A549 (cell line): ENCODE measurements at regions not wholly inside any gene's neighbourhood (a gene's known extent, or its start where the extent isn't known, plus 50 kb on each side); places are given as distances from the start of the nearest gene placed in this dataset.

Experiments
- ATAC-seq, 2 experiments: fragments of 200-7000 bp in 1 of 2; fragments of >200 bp in 1 of 2; cut with Nextera tagmentation in 1 of 2; cut with Tn5 transposase in 1 of 2; 3 replicates each; pipeline versions ENCODE4 v1.8.0 to v1.9.1; 2018 to 2020; ENCODE audit warnings: mild to moderate bottlenecking in 1 of 2, moderate library complexity in 1 of 2
- CTCF ChIA-PET: fragments of 300-600 bp; sonication (Branson Sonifier 250); formaldehyde crosslinking; extraction: SDS; loops from one replicate; lab custom pipeline; 2021; ENCODE audit warnings: antibody characterized with exemption, inconsistent platforms; lab: Yijun Ruan, JAX
- POLR2A ChIA-PET: fragments of 350-600 bp; formaldehyde crosslinking; extraction: SDS; loops from one replicate; lab custom pipeline; 2021; ENCODE audit warnings: antibody characterized with exemption, inconsistent platforms; lab: Yijun Ruan, JAX
- DNase-seq, 2 experiments: peaks; one replicate each; pipeline versions ENCODE4 v3.0.0 to v3.0.0-alpha.2; 2011 to 2016; ENCODE audit warnings: low read depth in 1 of 2, low spot score in 1 of 2
- FAIRE-seq: peaks from 2 replicates; lab custom pipeline; 2011; peaks lifted over from hg19 to GRCh38; lab: Jason Lieb, UNC
- H3K27ac ChIP-seq, 2 experiments: fragments of >200 bp; sonication (Bioruptor Twin); formaldehyde crosslinking; 3 replicates each; pipeline ENCODE4 v1.5.1; 2016 to 2017
- H3K4me1 ChIP-seq: fragments of >200 bp; sonication (Bioruptor Twin); formaldehyde crosslinking; 3 replicates; pipeline ENCODE4 v1.6.1; 2016
- H3K4me2 ChIP-seq: fragments of >200 bp; sonication (Bioruptor Twin); formaldehyde crosslinking; 3 replicates; pipeline ENCODE4 v1.6.1; 2016
- H3K4me3 ChIP-seq: fragments of >200 bp; sonication (Bioruptor Twin); formaldehyde crosslinking; 3 replicates; pipeline ENCODE4 v1.5.1; 2016
- H3K9me3 ChIP-seq: fragments of >200 bp; sonication (Bioruptor Twin); formaldehyde crosslinking; 3 replicates; pipeline ENCODE4 v1.6.1; 2016
- BHLHE40 ChIP-seq: IDR thresholded peaks from 2 replicates; pipeline ENCODE4 v1.6.1; 2012; ENCODE audit warnings: low read depth, low read length, inconsistent platforms
- CBX8 ChIP-seq: fragments of 200-600 bp; sonication (generic); IDR thresholded peaks from 2 replicates; pipeline ENCODE4 v1.6.1; 2016
- CEBPB ChIP-seq, 2 experiments: fragments of >200 bp in 1 of 2; sonication (Bioruptor Twin) in 1 of 2; formaldehyde crosslinking in 1 of 2; IDR thresholded peaks; 2 replicates each; pipeline ENCODE4 v1.6.1; 2012 to 2016
- CHD2 ChIP-seq: fragments of 150-350 bp; IDR thresholded peaks from 2 replicates; pipeline ENCODE4 v1.6.1; 2014; ENCODE audit warnings: low read length; ENCODE audit not compliant: partially characterized antibody
- CHD4 ChIP-seq: fragments of 200-600 bp; sonication (generic); IDR thresholded peaks from 2 replicates; pipeline ENCODE4 v1.6.1; 2016; ENCODE audit warnings: antibody characterized with exemption, mild to moderate bottlenecking, borderline replicate concordance
- E2F6 ChIP-seq: IDR thresholded peaks from 2 replicates; pipeline ENCODE4 v1.6.1; 2012; ENCODE audit warnings: low read depth, borderline replicate concordance
- FOSB ChIP-seq: fragments of 250-450 bp; sonication (Bioruptor Pico); IDR thresholded peaks from 2 replicates; pipeline ENCODE4 v1.5.0; 2020; ENCODE audit warnings: mild to moderate bottlenecking, moderate library complexity
- FOSL2 ChIP-seq, 2 experiments: fragments of 450-650 bp in 1 of 2; fragments of >200 bp in 1 of 2; sonication (Bioruptor Twin) in 1 of 2; formaldehyde crosslinking; IDR thresholded peaks; 2 replicates each; pipeline versions ENCODE4 v1.5.0 to v1.6.1; 2016 to 2020; ENCODE audit warnings: mild to moderate bottlenecking in 1 of 2, moderate library complexity in 1 of 2
- FOXS1 ChIP-seq: fragments of 250-450 bp; sonication (Bioruptor Pico); IDR thresholded peaks from 2 replicates; pipeline ENCODE4 v1.5.0; 2020; ENCODE audit warnings: mild to moderate bottlenecking, moderate library complexity
- GATA3 ChIP-seq: IDR thresholded peaks from 2 replicates; pipeline ENCODE4 v1.6.1; 2012; ENCODE audit warnings: borderline replicate concordance
- HEYL ChIP-seq: fragments of 250-450 bp; sonication (Bioruptor Pico); IDR thresholded peaks from 2 replicates; pipeline ENCODE4 v1.8.0; 2021; ENCODE audit warnings: mild to moderate bottlenecking, moderate library complexity
- HOXA7 ChIP-seq: fragments of 250-450 bp; sonication (Bioruptor Pico); IDR thresholded peaks from 2 replicates; pipeline ENCODE4 v1.5.0; 2020; ENCODE audit warnings: mild to moderate bottlenecking, moderate library complexity
- JUN ChIP-seq, 2 experiments: fragments of >200 bp; sonication (Bioruptor Twin); formaldehyde crosslinking; IDR thresholded peaks; 2 replicates in 1 of 2; 3 replicates in 1 of 2; pipeline ENCODE4 v1.6.1; 2016 to 2017
- JUNB ChIP-seq: fragments of >200 bp; sonication (Bioruptor Twin); formaldehyde crosslinking; IDR thresholded peaks from 2 replicates; pipeline ENCODE4 v1.6.1; 2016
- RAD21 ChIP-seq, 2 experiments: fragments of >200 bp in 1 of 2; sonication (Bioruptor Twin) in 1 of 2; formaldehyde crosslinking in 1 of 2; IDR thresholded peaks in 1 of 2; conservative IDR thresholded peaks in 1 of 2; 2 replicates in 1 of 2; 3 replicates in 1 of 2; pipeline ENCODE4 v1.6.1; 2012 to 2018; ENCODE audit warnings: inconsistent platforms in 1 of 2
- REST ChIP-seq: fragments of 200-600 bp; sonication (generic); IDR thresholded peaks from 2 replicates; pipeline ENCODE4 v1.6.1; 2016; ENCODE audit warnings: antibody characterized with exemption, mild to moderate bottlenecking, moderate library complexity
- SMC3 ChIP-seq: fragments of >200 bp; sonication (Bioruptor Twin); formaldehyde crosslinking; IDR thresholded peaks from 3 replicates; pipeline ENCODE4 v1.6.1; 2018; ENCODE audit warnings: inconsistent platforms
- ZFP36 ChIP-seq: fragments of 450-650 bp; IDR thresholded peaks from 2 replicates; pipeline ENCODE4 v1.6.1; 2014; ENCODE audit warnings: borderline replicate concordance; ENCODE audit not compliant: partially characterized antibody
- ZSCAN20 ChIP-seq: fragments of 250-450 bp; sonication (Bioruptor Pico); IDR thresholded peaks from 2 replicates; pipeline ENCODE4 v1.8.0; 2022; ENCODE audit warnings: mild to moderate bottlenecking, moderate library complexity
- TF ChIP-seq, protein P1 (sequence below): fragments of >200 bp; sonication (Bioruptor Twin); formaldehyde crosslinking; IDR thresholded peaks from 2 replicates; pipeline ENCODE4 v1.6.1; 2016
- TF ChIP-seq, protein P2 (sequence below): fragments of >200 bp; sonication (Bioruptor Twin); formaldehyde crosslinking; IDR thresholded peaks from 3 replicates; pipeline ENCODE4 v1.6.1; 2016
- TF ChIP-seq, protein P3 (sequence below): fragments of 250-450 bp; sonication (Bioruptor Pico); IDR thresholded peaks from 2 replicates; pipeline ENCODE4 v1.5.0; 2021; ENCODE audit warnings: mild to moderate bottlenecking, moderate library complexity, borderline replicate concordance
- TF ChIP-seq, protein P4 (sequence below): fragments of >200 bp; sonication (Bioruptor Twin); formaldehyde crosslinking; IDR thresholded peaks from 3 replicates; pipeline ENCODE4 v1.5.1; 2016
- TF ChIP-seq, protein P5 (sequence below): IDR thresholded peaks from 2 replicates; pipeline ENCODE4 v1.6.1; 2012
- TF ChIP-seq, protein P6 (sequence below): IDR thresholded peaks from 2 replicates; pipeline ENCODE4 v1.6.1; 2012
- TF ChIP-seq, protein P7 (sequence below): fragments of 250-450 bp; sonication (Bioruptor Pico); IDR thresholded peaks from 2 replicates; pipeline ENCODE4 v1.5.0; 2020; ENCODE audit warnings: low read depth, mild to moderate bottlenecking, moderate library complexity
- TF ChIP-seq, protein P8 (sequence below): fragments of 150-350 bp; IDR thresholded peaks from 2 replicates; pipeline ENCODE4 v1.6.1; 2014; ENCODE audit warnings: low read depth, mild to moderate bottlenecking, low read length

- ATAC-seq (peak in 1 of 2 experiments; percentile 14; a peak in 1 of 6 replicates), DNase-seq (peak; percentile 70 to 94), FAIRE-seq (peak; percentile 56)
- Histone ChIP-seq H3K4me3 (no peak overlapping the region), H3K4me1 (peaks cover 82% of the 10 kb centered on the region), H3K9me3 (0 out of 3 replicates have a peak, but pooled peaks cover 2% of the 10 kb centered on the region), H3K4me2 (peak overlapping the region; percentile 66), H3K27ac (peak overlapping the region; percentile 93 to 98)
- ChIA-PET CTCF (no interaction called here), POLR2A (no interaction called here)
- TF ChIP-seq SMC3 (no peak; the same call in 1 of the 3 replicates), FOSB (no peak), JUNB (peak; percentile 85), HOXA7 (CRISPR knock-in tag) (no peak), FOXS1 (CRISPR knock-in tag) (no peak), CBX8 (no peak), JUN (IDR thresholded peaks at IDR 0.05) (peak; percentile 37 to 68; a peak in 3 of 5 replicates), ZFP36 (no peak), CHD4 (no peak), FOSL2 (IDR thresholded peaks at IDR 0.05) (0 out of 2 replicates have a peak, but pooled peaks have one; percentile 54), FOSL2 (CRISPR knock-in tag; IDR thresholded peaks at IDR 0.05) (peak; percentile 91), BHLHE40 (no peak), CEBPB (IDR thresholded peaks at IDR 0.05) (peak in 1 of 2 experiments; percentile 70; a peak in 1 of 4 replicates), ZSCAN20 (no peak), REST (no peak), HEYL (CRISPR knock-in tag) (no peak), GATA3 (peak; percentile 90), CHD2 (no peak), E2F6 (no peak), RAD21 (conservative IDR thresholded peaks at IDR 0.05 in 1 of 2, IDR thresholded peaks at IDR 0.05 in 1 of 2) (peak in 1 of 2 experiments; percentile 43; a peak in 2 of 5 replicates)
- TF ChIP-seq, protein P1, sequence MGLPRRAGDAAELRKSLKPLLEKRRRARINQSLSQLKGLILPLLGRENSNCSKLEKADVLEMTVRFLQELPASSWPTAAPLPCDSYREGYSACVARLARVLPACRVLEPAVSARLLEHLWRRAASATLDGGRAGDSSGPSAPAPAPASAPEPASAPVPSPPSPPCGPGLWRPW = no peak
- TF ChIP-seq, protein P2, sequence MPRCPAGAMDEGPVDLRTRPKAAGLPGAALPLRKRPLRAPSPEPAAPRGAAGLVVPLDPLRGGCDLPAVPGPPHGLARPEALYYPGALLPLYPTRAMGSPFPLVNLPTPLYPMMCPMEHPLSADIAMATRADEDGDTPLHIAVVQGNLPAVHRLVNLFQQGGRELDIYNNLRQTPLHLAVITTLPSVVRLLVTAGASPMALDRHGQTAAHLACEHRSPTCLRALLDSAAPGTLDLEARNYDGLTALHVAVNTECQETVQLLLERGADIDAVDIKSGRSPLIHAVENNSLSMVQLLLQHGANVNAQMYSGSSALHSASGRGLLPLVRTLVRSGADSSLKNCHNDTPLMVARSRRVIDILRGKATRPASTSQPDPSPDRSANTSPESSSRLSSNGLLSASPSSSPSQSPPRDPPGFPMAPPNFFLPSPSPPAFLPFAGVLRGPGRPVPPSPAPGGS = peak; percentile 35; the same call in 1 of the 3 replicates
- TF ChIP-seq, protein P3, sequence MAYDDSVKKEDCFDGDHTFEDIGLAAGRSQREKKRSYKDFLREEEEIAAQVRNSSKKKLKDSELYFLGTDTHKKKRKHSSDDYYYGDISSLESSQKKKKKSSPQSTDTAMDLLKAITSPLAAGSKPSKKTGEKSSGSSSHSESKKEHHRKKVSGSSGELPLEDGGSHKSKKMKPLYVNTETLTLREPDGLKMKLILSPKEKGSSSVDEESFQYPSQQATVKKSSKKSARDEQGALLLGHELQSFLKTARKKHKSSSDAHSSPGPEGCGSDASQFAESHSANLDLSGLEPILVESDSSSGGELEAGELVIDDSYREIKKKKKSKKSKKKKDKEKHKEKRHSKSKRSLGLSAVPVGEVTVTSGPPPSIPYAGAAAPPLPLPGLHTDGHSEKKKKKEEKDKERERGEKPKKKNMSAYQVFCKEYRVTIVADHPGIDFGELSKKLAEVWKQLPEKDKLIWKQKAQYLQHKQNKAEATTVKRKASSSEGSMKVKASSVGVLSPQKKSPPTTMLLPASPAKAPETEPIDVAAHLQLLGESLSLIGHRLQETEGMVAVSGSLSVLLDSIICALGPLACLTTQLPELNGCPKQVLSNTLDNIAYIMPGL (CRISPR knock-in tag) = no peak
- TF ChIP-seq, protein P4, sequence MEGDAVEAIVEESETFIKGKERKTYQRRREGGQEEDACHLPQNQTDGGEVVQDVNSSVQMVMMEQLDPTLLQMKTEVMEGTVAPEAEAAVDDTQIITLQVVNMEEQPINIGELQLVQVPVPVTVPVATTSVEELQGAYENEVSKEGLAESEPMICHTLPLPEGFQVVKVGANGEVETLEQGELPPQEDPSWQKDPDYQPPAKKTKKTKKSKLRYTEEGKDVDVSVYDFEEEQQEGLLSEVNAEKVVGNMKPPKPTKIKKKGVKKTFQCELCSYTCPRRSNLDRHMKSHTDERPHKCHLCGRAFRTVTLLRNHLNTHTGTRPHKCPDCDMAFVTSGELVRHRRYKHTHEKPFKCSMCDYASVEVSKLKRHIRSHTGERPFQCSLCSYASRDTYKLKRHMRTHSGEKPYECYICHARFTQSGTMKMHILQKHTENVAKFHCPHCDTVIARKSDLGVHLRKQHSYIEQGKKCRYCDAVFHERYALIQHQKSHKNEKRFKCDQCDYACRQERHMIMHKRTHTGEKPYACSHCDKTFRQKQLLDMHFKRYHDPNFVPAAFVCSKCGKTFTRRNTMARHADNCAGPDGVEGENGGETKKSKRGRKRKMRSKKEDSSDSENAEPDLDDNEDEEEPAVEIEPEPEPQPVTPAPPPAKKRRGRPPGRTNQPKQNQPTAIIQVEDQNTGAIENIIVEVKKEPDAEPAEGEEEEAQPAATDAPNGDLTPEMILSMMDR = no peak
- TF ChIP-seq, protein P5, sequence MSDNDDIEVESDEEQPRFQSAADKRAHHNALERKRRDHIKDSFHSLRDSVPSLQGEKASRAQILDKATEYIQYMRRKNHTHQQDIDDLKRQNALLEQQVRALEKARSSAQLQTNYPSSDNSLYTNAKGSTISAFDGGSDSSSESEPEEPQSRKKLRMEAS = peak; percentile 64
- TF ChIP-seq, protein P6, sequence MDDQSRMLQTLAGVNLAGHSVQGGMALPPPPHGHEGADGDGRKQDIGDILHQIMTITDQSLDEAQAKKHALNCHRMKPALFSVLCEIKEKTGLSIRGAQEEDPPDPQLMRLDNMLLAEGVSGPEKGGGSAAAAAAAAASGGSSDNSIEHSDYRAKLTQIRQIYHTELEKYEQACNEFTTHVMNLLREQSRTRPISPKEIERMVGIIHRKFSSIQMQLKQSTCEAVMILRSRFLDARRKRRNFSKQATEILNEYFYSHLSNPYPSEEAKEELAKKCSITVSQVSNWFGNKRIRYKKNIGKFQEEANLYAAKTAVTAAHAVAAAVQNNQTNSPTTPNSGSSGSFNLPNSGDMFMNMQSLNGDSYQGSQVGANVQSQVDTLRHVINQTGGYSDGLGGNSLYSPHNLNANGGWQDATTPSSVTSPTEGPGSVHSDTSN = peak; percentile 40; the same call in 1 of the 2 replicates
- TF ChIP-seq, protein P7, sequence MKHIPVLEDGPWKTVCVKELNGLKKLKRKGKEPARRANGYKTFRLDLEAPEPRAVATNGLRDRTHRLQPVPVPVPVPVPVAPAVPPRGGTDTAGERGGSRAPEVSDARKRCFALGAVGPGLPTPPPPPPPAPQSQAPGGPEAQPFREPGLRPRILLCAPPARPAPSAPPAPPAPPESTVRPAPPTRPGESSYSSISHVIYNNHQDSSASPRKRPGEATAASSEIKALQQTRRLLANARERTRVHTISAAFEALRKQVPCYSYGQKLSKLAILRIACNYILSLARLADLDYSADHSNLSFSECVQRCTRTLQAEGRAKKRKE (CRISPR knock-in tag) = peak; percentile 69; the same call in 1 of the 2 replicates
- TF ChIP-seq, protein P8, sequence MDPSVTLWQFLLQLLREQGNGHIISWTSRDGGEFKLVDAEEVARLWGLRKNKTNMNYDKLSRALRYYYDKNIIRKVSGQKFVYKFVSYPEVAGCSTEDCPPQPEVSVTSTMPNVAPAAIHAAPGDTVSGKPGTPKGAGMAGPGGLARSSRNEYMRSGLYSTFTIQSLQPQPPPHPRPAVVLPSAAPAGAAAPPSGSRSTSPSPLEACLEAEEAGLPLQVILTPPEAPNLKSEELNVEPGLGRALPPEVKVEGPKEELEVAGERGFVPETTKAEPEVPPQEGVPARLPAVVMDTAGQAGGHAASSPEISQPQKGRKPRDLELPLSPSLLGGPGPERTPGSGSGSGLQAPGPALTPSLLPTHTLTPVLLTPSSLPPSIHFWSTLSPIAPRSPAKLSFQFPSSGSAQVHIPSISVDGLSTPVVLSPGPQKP = no peak
These were observed 237.8 kb upstream of the JADE1 start for GRCh38 chr4:128571747-128572146.
